Fibroblast of upper back skin (primary cell): ENCODE measurements at regions not wholly inside any gene's neighbourhood (a gene's known extent, or its start where the extent isn't known, plus 50 kb on each side); places are given as distances from the start of the nearest gene placed in this dataset.

Experiments
- DNase-seq: peaks from one replicate; pipeline ENCODE4 v3.0.0-alpha.2; 2013

- no peak for DNase-seq
Observed at GRCh38 chr12:11568762-11569478, 80.6 kb upstream of the ETV6 start.

DNA sequence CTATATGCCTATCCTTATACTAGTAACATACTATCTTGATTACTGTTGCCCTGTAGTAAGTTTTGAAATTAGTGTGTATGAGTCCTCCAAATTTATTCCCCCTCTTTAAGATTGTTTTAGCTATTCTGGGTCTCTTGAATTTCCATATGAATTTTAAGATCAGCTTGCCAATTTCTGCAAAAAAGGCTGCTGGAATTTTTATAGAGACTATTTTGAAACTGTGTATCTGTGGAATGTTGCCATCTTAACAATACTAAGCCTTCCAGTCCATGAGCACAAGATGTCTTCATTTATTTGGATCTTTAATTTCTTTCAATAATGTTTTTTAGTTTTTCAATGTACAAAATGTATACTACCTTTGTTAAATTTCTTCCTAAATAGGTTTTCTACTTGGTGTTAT, 79.8 kb upstream of the ETV6 start:
- DNase-seq: no peak

GRCh38 chr12:11573880-11574279, 75.6 kb upstream of the ETV6 start:
- no peak for DNase-seq

DNA sequence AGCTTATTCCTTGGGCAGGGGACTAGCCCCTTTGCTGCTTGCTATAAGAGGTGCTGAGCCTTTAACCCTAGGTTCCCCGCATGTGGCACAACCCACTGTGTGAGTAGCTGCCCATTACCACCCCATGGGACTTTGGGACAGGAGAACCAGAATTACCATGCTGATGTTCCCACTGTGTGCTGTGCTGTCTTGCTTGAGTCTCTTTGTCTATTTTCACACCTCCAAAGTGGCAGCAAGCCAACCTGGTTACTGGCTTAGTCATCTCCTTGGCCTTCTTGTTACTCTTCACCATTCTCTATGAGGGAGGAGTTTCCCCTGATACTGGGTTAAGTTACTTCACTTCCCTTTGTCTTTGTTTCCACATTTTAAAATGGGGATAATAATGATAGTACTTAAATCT, 73.4 kb upstream of the ETV6 start:
- peak; percentile 69 for DNase-seq

GRCh38 chr12:11577658-11578260, 71.7 kb upstream of the ETV6 start:
- no peak for DNase-seq

GRCh38 chr12:11578461-11578993, 70.9 kb upstream of the ETV6 start:
- DNase-seq: no peak

DNA sequence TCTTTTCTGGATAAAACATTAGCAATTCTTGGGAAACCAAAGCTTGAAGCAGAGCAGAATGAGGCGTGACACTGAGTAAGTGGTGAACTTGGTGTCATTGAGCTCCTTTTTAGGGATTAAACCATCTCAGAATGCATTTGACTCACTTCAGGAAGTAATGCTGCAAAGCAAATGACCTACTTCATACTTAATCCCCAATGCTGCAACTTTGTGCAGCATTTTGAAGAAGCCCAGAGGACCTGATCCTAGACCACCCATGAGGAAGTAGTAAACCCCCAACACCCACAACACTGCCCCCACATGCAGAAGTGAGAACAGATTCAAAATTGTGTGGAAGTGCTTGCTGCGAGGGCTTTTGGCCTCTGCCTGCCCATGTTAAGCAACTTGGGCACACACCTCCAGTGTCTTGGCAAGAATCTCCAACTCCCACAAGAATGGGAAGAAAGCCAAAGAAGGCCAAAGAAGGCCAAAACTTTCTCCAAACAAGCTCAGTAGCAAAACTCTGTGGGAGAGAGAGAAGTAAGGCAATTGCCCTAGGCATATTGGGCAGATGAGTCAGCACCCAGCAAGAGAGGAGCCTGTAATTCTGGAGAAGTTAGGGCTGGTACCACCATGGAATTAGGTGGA, 69.2 kb upstream of the ETV6 start:
- peak; percentile 84 for DNase-seq

DNA sequence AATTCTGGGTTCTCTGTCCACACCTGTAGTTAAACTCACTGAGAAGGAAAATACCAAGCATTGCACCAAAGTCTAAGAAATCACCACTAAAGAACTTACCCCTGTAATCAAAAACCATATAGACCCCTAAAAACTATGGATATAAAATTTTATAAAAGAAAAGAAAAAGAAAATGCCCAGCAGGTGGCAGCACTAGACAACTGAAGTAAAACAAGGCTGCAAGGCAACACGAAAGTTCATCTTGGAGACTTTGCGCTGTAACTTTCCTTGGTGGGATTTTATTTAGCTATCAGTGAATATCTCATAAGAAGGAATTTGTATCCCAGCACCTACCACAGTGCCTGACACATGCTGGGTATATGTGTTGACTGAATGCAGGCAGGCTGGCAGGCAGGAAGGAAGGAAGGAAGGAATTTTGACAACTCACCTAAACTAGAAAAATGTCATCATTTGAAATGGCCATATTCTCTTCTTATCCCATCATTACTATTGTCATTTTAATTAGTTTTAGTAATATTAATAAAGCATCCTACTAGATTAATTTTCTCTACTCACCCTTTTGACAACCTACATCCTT, 68.2 kb upstream of the ETV6 start:
- DNase-seq: peak; percentile 77

- DNase-seq: peak; percentile 53
Observed at GRCh38 chr12:11584221-11584855, 65.1 kb upstream of the ETV6 start.

- DNase-seq: no peak
Observed at GRCh38 chr12:11592484-11592883, 57.0 kb upstream of the ETV6 start.

DNA sequence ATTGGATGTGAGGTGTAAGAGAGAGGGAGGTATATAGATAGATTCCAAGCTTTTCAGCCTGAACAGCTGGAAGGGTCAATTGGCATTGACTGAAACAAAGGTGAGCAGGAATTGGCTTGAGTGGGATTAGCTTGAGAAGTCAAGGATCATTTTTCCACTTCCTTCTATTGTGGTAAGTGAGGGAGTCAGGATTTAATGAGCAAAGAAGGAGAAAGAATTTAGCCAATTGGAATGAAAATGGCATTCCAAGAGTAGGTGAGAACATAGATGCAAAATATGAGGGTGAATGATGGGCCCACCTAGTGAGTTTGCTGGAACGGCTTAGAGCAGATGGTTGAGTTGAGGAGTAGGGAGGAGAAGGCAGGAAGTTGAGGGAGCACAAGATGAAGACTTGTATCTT, 56.5 kb upstream of the ETV6 start:
- no peak for DNase-seq

DNA sequence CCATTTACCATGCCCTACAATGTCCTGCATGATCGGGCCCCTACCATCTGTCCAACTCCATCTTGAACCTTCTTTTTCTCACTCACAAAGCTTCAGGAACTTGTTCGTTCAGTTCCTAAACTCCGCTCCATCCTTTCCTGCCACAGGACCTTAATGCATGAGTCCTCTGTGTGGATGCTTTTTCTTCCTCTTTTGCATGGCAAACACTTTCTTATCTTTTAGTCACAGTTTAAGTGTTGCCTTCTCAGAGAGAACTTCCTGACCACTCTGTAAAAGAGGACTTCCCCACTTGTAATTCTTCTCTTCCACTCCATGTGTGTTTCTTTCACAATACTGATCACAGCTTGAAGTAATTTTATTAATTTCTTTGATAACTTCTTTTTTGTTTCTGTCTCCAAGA, 54.4 kb upstream of the ETV6 start:
- no peak for DNase-seq

GRCh38 chr12:11596141-11596540, 53.3 kb upstream of the ETV6 start:
- no peak for DNase-seq

DNA sequence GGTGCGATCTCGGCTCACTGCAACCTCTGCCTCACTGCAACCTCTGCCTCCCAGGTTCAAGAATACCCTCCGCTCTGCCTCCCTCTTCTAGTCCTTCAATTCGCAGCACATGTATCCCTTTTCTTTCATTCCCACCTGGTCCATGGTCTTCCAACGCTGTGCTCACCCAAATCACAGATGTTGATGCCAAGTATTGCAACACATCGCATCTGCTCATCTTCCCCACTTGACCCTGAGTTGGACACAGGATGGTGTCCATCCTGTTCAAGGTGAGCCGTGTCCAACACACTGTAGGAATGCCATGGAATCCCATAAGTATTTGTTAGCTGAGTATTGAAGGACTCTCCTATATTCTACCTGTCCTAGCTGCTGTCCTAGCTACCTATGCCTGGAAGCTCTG, 50.6 kb upstream of the ETV6 start:
- DNase-seq: no peak
